Inflammatory macrophage treated with lipopolysaccharide for 4 hours (primary cell): ENCODE measurements at regions not wholly inside any gene's neighbourhood (a gene's known extent, or its start where the extent isn't known, plus 50 kb on each side); places are given as distances from the start of the nearest gene placed in this dataset.
"Not testable (repeated sequence)": the region's sequence is repeated elsewhere in the genome, so short reads cannot be mapped to it uniquely, and the experiment has no call there.

Source experiments
- DNase-seq: peaks from one replicate; pipeline ENCODE4 v3.0.0-alpha.2; 2020

- not testable (repeated sequence) for DNase-seq
Measured at GRCh38 chr15:24534032-24534431, 141.5 kb upstream of the NPAP1 start.

DNA sequence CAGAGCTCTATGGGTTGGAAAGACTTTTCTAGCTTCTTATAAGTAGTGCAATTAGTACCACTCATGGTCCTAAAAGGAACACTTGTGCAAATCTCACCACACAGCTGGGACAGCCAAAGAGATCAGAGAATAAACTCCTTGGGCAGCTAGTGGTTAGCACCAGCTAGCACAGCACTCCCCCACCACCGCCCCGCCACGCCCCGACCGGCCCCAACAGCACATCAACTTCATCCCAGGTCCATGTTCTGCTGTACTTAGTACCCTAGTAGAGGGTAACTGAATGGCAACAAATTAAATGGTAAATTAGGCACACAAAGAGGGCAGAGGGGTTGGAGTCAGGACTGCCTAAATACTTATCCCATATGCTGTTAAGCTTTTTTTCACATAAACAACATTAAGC is 118.3 kb upstream of the NPAP1 start:
- not testable (repeated sequence) for DNase-seq

DNA sequence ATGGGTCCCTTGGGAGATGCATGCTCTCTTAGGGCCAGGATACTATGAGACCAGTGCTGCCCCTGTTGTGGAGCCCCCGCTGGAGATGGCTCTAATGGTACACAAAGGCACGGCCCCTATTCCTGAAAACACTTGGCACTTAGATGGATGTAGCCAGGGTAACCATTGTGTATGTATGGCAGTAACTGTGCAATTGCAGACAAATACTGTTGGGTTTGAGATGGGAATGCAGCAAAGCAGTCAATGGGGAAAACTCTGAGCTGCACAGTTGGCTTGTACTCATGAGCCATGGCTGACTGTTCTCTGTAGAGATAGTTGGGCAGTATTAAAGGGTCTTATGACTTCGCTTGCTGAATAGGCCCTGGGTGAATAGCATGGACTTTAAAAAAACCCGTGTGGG is 67.9 kb upstream of the NPAP1 start:
- no peak for DNase-seq

DNA sequence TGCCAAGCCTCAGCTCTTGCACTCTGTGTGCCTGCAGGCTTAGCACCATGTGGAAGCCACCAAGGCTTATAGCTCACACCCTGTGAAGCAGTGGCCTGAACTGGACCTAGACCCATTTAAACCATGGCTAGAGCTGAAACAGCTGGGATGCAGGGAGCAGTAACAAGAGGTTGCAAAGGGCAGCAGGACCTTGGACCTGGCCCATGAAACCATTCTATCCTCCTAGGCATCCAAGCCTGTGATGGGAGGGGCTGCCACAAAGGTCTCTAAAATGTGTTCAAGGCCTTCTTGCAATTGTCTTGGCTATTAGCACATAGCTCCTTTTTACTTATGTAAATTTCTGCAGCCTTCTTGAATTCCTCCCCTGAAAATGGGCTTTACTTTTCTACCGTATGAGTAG is 57.9 kb upstream of the NPAP1 start:
- DNase-seq, result no peak

DNA sequence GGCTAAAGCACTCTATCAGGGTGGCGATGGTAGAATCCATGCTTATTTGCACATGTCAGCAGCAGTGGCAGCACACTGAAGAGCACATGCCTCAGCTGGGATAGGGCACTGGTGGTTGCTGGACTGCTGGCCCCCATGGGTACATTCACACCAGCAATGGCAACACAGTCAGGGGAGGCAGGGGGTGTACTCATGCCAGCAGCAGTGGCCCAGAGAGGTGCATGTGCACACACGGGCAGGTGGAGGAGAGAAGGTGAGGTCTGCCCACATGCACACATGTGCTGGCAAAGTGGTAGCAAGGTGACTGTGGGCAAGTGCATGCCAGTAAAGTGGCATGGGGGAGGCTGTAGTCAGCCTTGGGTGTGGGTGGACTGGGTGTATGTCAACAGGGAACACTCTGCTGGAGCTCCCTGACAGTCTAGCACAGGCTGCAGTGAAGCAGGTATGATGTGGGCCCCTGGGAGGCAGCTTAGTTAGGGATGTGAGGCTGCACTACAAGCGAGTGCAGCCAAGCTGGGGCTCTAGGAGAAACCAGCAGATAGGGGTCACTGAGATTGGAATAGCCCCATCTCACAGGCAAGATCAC is 53.9 kb upstream of the NPAP1 start:
- DNase-seq, result no peak
